OCI-LY7 (cell line): ENCODE measurements at regions not wholly inside any gene's neighbourhood (a gene's known extent, or its start where the extent isn't known, plus 50 kb on each side); places are given as distances from the start of the nearest gene placed in this dataset.

Experiments used
- EZH2phosphoT487 ChIP-seq: fragments of 200-600 bp; sonication (generic); IDR thresholded peaks from 2 replicates; pipeline ENCODE4 v1.6.1; 2018; ENCODE audit warnings: low read depth, borderline replicate concordance, mild to moderate bottlenecking, mixed run types, antibody characterized with exemption, low read length, moderate library complexity, mixed read lengths
- TF ChIP-seq, protein P1 (sequence below): fragments of 200-600 bp; sonication (generic); conservative IDR thresholded peaks from 2 replicates; pipeline ENCODE4 v1.5.1; 2014; ENCODE audit warnings: mild to moderate bottlenecking, antibody characterized with exemption, low read length, moderate library complexity, mixed read lengths

DNA sequence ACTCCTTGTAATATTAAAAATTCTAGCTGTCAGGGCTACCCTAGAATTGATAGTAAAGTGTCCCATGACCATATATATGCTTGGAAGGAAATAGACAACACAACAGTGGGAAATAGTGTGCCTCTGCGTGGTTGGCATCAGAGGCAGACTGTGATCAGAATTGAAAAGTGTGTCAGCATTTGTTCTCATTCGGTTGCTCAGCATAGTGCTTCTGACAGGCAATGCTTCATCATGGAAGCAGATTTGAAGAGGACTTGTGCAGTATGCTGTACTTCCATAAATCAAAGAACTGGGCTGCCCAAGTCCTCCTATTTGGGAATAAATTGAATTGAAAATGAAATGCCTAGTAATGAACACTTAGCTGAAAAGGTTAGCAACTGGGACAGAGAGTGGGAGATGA, 435.7 kb downstream of the DIPK2A start:
- TF ChIP-seq, protein P1, sequence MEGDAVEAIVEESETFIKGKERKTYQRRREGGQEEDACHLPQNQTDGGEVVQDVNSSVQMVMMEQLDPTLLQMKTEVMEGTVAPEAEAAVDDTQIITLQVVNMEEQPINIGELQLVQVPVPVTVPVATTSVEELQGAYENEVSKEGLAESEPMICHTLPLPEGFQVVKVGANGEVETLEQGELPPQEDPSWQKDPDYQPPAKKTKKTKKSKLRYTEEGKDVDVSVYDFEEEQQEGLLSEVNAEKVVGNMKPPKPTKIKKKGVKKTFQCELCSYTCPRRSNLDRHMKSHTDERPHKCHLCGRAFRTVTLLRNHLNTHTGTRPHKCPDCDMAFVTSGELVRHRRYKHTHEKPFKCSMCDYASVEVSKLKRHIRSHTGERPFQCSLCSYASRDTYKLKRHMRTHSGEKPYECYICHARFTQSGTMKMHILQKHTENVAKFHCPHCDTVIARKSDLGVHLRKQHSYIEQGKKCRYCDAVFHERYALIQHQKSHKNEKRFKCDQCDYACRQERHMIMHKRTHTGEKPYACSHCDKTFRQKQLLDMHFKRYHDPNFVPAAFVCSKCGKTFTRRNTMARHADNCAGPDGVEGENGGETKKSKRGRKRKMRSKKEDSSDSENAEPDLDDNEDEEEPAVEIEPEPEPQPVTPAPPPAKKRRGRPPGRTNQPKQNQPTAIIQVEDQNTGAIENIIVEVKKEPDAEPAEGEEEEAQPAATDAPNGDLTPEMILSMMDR = no peak
- TF ChIP-seq EZH2phosphoT487 = no peak
